ENCODE measurements at regions not wholly inside any gene's neighbourhood (a gene's known extent, or its start where the extent isn't known, plus 50 kb on each side); places are given as distances from the start of the nearest gene placed in this dataset.

GRCh38 chr22:34390400-34390799, 470.1 kb upstream of the LARGE1 start:
- Histone ChIP-seq H3K9me3 (replicated peaks; ENCODE audit: control insufficient read depth, insufficient read depth, low read length) (peaks cover 7% of the 10 kb centered on the region), H3K27ac (ENCODE audit: insufficient read depth, low read depth, low read length) (no peak overlapping the region), H3K4me1 (ENCODE audit: control insufficient read depth, extremely low read depth, insufficient read depth, low read length) (no peaks in the 10 kb centered on the region), H3K4me2 (ENCODE audit: insufficient read depth, low read length) (no peak overlapping the region), H3K9ac (replicated peaks; ENCODE audit: extremely low read depth, insufficient read depth, low read length) (no peak overlapping the region), H3K9me1 (replicated peaks; ENCODE audit: control insufficient read depth, extremely low read depth, insufficient read depth, low read length) (no peaks in the 10 kb centered on the region), H3K79me2 (ENCODE audit: control insufficient read depth, insufficient read depth, low read length) (no peaks in the 10 kb centered on the region), H3K4me3 (replicated peaks in 1 of 3; ENCODE audit: insufficient read depth in 1 of 3, low read depth in 1 of 3, low read length in 3 of 3) (no peak overlapping the region), H2AFZ (ENCODE audit: low read depth, low read length) (no peak overlapping the region), H3K27me3 (ENCODE audit: control insufficient read depth in 2 of 2, insufficient read depth in 2 of 2, low read length in 2 of 2) (no peaks in the 10 kb centered on the region), H3K36me3 (ENCODE audit: control insufficient read depth in 2 of 2, extremely low read depth in 1 of 2, insufficient read depth in 2 of 2, low read length in 2 of 2) (no peaks in the 10 kb centered on the region), H4K20me1 (replicated peaks; ENCODE audit: control insufficient read depth, extremely low read depth, insufficient read depth, low read length) (no peaks in the 10 kb centered on the region)
- BruUV-seq (replicated peaks), result no TSS peak
- dilution Hi-C loops (cut with MboI; ENCODE audit: extremely low pct_ligation_motif_present, low sequenced_read_pairs), result no loop called here
- intact Hi-C loops (cut with micrococcal nuclease), result no loop called here
- no peak for FAIRE-seq
- ChIA-PET POLR2A (no interaction called here), CTCF (no interaction called here)
- TF ChIP-seq POLR2A (IDR thresholded peaks at IDR 0.05; ENCODE audit: low read depth, low read length) (no peak), JUN (IDR thresholded peaks at IDR 0.05; ENCODE audit: borderline replicate concordance, insufficient read depth, insufficient read length, low read depth) (no peak), CTCF (IDR thresholded peaks at IDR 0.05; ENCODE audit: extremely low read depth in 1 of 2, insufficient read depth in 1 of 2, low read depth in 1 of 2, low read length in 2 of 2) (no peak), POLR2AphosphoS5 (IDR thresholded peaks at IDR 0.05; ENCODE audit: insufficient read depth, low read depth, low read length) (no peak), MYC (IDR thresholded peaks at IDR 0.05; ENCODE audit: low read depth, low read length) (no peak), MAX (IDR thresholded peaks at IDR 0.05; ENCODE audit: insufficient read depth, insufficient read length) (no peak), GATA2 (IDR thresholded peaks at IDR 0.05; ENCODE audit: insufficient read depth, insufficient read length, low read depth, low read length) (no peak), EZH2 (IDR thresholded peaks at IDR 0.05; ENCODE audit: borderline replicate concordance, low read depth, low read length, severe bottlenecking) (no peak), FOS (IDR thresholded peaks at IDR 0.05; ENCODE audit: borderline replicate concordance, insufficient read depth, low read length) (no peak)
- no peak for DNase-seq (ENCODE audit: low read depth, low spot score)

All from endothelial cell of umbilical vein (primary cell).